Upper lobe of right lung (tissue), 1 donor: ENCODE measurements at regions not wholly inside any gene's neighbourhood (a gene's known extent, or its start where the extent isn't known, plus 50 kb on each side); places are given as distances from the start of the nearest gene placed in this dataset.

ENCODE experiments used
- ATAC-seq: fragments of 200-7000 bp; cut with Tn5 transposase; one replicate; pipeline ENCODE4 v1.9.1; 2020; ENCODE audit warnings: mild to moderate bottlenecking, moderate library complexity
- DNase-seq: peaks from one replicate; pipeline ENCODE4 v3.0.0-alpha.2; 2020
- H3K27ac ChIP-seq: fragments of 200-600 bp; one replicate; pipeline ENCODE4 v1.8.0; 2022
- H3K27me3 ChIP-seq: fragments of 200-600 bp; one replicate; pipeline ENCODE4 v1.8.0; 2022; ENCODE audit warnings: mild to moderate bottlenecking
- H3K36me3 ChIP-seq: fragments of 200-600 bp; one replicate; pipeline ENCODE4 v1.8.0; 2022
- H3K4me1 ChIP-seq: fragments of 200-600 bp; one replicate; pipeline ENCODE4 v1.8.0; 2022
- H3K4me3 ChIP-seq: fragments of 200-600 bp; one replicate; pipeline ENCODE4 v1.8.0; 2022; ENCODE audit warnings: mild to moderate bottlenecking
- H3K9me3 ChIP-seq: fragments of 200-600 bp; one replicate; pipeline ENCODE4 v1.8.0; 2022
- CTCF ChIP-seq: fragments of 200-600 bp; IDR thresholded peaks from one replicate; pipeline ENCODE4 v1.8.0; 2022; ENCODE audit warnings: antibody characterized with exemption
- intact Hi-C: fragments of 100-400 bp; cut with DNase I; formaldehyde crosslinking; loops from one replicate; pipeline ENCODE4 v1.11.0; 2022
- donor health status: DM: no; HTN: yes; CAD: no; lungs with severe emphysema.

- DNase-seq (no peak), ATAC-seq (no peak)
- Histone ChIP-seq H3K4me3 (no peak overlapping the region), H3K27ac (no peak overlapping the region), H3K36me3 (no peaks in the 10 kb centered on the region), H3K27me3 (no peaks in the 10 kb centered on the region), H3K4me1 (no peaks in the 10 kb centered on the region), H3K9me3 (no peaks in the 10 kb centered on the region)
- no peak for TF ChIP-seq CTCF
- intact Hi-C loops = no loop called here
Observed at GRCh38 chr4:22070256-22070655, 121.7 kb upstream of the KCNIP4 start.

- Histone ChIP-seq H3K36me3 (no peaks in the 10 kb centered on the region), H3K27ac (no peak overlapping the region), H3K27me3 (no peaks in the 10 kb centered on the region), H3K9me3 (no peaks in the 10 kb centered on the region), H3K4me3 (no peak overlapping the region), H3K4me1 (no peaks in the 10 kb centered on the region)
- DNase-seq = no peak
- intact Hi-C loops = no loop called here
- no peak for ATAC-seq
- TF ChIP-seq CTCF = no peak
Observed at GRCh38 chr4:22063613-22064012, 115.0 kb upstream of the KCNIP4 start.

GRCh38 chr4:22062676-22063075, 114.1 kb upstream of the KCNIP4 start:
- no peaks in the 10 kb centered on the region for H3K9me3 ChIP-seq

GRCh38 chr4:22055954-22056353, 107.4 kb upstream of the KCNIP4 start:
- ATAC-seq (no peak), DNase-seq (no peak)
- H3K36me3 ChIP-seq = no peaks in the 10 kb centered on the region
- no peak overlapping the region for H3K27ac ChIP-seq
- H3K9me3 ChIP-seq = no peaks in the 10 kb centered on the region
- no peak for TF ChIP-seq CTCF
- no peaks in the 10 kb centered on the region for H3K27me3 ChIP-seq
- H3K4me3 ChIP-seq = no peak overlapping the region
- intact Hi-C loops = no loop called here
- no peaks in the 10 kb centered on the region for H3K4me1 ChIP-seq

More at GRCh38 chr4:22062676-22063075, 114.1 kb upstream of the KCNIP4 start:
- intact Hi-C loops = no loop called here
- Histone ChIP-seq H3K4me1 (no peaks in the 10 kb centered on the region), H3K27me3 (no peaks in the 10 kb centered on the region), H3K36me3 (no peaks in the 10 kb centered on the region), H3K27ac (no peak overlapping the region), H3K4me3 (no peak overlapping the region)
- no peak for TF ChIP-seq CTCF
- DNase-seq (no peak), ATAC-seq (no peak)

- H3K9me3 ChIP-seq = no peaks in the 10 kb centered on the region
- no peaks in the 10 kb centered on the region for H3K36me3 ChIP-seq
- TF ChIP-seq CTCF = no peak
- intact Hi-C loops = no loop called here
- ATAC-seq = no peak
- H3K27me3 ChIP-seq = no peaks in the 10 kb centered on the region
- H3K4me1 ChIP-seq = no peaks in the 10 kb centered on the region
- DNase-seq = no peak
- no peak overlapping the region for H3K27ac ChIP-seq
- H3K4me3 ChIP-seq = no peak overlapping the region
Observed at GRCh38 chr4:22052076-22052475, 103.5 kb upstream of the KCNIP4 start.

- ATAC-seq = no peak
- no peak for DNase-seq
- Histone ChIP-seq H3K36me3 (no peaks in the 10 kb centered on the region), H3K27ac (no peak overlapping the region), H3K9me3 (no peaks in the 10 kb centered on the region), H3K27me3 (no peaks in the 10 kb centered on the region), H3K4me1 (no peaks in the 10 kb centered on the region), H3K4me3 (no peak overlapping the region)
- TF ChIP-seq CTCF = no peak
- intact Hi-C loops = no loop called here
Observed at GRCh38 chr4:22048323-22048722, 99.8 kb upstream of the KCNIP4 start.
